ENCODE measurements at regions not wholly inside any gene's neighbourhood (a gene's known extent, or its start where the extent isn't known, plus 50 kb on each side); places are given as distances from the start of the nearest gene placed in this dataset.
"Not testable (repeated sequence)": the region's sequence is repeated elsewhere in the genome, so short reads cannot be mapped to it uniquely, and the experiment has no call there.

DNA sequence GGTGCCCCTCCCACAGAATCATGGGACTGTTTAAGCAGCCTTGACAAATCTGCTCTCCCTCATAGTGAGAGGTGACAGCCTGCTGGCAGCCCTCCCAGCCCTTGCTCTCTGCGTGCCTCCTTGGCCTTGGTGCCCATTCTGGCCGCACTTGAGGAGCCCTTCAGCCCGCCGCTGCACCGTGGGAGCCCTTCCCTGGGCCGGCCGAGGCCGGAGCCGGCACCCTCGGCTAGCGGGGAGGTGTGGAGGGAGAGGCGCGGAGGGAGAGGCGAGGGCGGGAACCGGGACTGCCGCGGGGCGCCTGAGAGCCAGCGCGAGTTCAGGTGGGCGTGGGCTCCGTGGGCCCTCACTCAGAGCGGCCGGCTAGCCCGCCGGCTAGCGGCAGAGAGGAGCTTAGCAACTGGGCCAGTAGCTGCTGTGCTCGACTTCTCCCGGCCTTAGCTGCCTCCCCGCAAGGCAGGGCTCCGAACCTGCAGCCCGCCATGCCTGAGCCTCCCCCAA lies 125.9 kb upstream of the MYO10 start:
- DNase-seq (ENCODE audit: insufficient read length, low spot score) (no peak), FAIRE-seq (no peak)
- TF ChIP-seq, protein P1, sequence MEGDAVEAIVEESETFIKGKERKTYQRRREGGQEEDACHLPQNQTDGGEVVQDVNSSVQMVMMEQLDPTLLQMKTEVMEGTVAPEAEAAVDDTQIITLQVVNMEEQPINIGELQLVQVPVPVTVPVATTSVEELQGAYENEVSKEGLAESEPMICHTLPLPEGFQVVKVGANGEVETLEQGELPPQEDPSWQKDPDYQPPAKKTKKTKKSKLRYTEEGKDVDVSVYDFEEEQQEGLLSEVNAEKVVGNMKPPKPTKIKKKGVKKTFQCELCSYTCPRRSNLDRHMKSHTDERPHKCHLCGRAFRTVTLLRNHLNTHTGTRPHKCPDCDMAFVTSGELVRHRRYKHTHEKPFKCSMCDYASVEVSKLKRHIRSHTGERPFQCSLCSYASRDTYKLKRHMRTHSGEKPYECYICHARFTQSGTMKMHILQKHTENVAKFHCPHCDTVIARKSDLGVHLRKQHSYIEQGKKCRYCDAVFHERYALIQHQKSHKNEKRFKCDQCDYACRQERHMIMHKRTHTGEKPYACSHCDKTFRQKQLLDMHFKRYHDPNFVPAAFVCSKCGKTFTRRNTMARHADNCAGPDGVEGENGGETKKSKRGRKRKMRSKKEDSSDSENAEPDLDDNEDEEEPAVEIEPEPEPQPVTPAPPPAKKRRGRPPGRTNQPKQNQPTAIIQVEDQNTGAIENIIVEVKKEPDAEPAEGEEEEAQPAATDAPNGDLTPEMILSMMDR (IDR thresholded peaks at IDR 0.05; ENCODE audit: insufficient read depth, missing control alignments): no peak

- FAIRE-seq; DNase-seq (ENCODE audit: insufficient read length, low spot score): not testable (repeated sequence)
Observed at GRCh38 chr5:17062741-17063140, 126.7 kb upstream of the MYO10 start.

GRCh38 chr5:17064241-17064640 lies 128.2 kb upstream of the MYO10 start:
- TF ChIP-seq, protein P1 (IDR thresholded peaks at IDR 0.05; ENCODE audit: insufficient read depth, missing control alignments): no peak
- no peak for FAIRE-seq
- no peak for DNase-seq (ENCODE audit: insufficient read length, low spot score)

GRCh38 chr5:17065458-17065857 lies 129.4 kb upstream of the MYO10 start:
- TF ChIP-seq, protein P1 (IDR thresholded peaks at IDR 0.05; ENCODE audit: insufficient read depth, missing control alignments): no peak
- DNase-seq (ENCODE audit: insufficient read length, low spot score) (no peak), FAIRE-seq (no peak)

DNA sequence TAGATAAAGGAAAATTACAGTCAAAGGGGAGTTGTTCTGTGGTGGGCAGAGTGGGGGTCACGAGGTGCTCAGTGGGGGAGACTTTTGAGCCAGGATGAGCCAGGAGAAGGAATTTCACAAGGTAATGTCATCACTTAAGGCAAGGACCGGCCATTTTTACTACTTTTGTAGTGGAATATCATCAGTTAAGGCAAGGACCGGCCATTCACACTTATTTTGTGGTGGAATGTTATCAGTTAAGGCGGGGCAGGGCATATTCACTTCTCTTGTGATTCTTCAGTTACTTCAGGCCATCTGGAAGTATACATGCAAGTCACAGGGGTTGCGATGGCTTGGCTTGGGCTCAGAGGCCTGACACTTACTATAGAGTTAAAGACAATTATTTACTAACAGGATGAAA lies 129.9 kb upstream of the MYO10 start:
- not testable (repeated sequence) for DNase-seq (ENCODE audit: insufficient read length, low spot score); FAIRE-seq

DNA sequence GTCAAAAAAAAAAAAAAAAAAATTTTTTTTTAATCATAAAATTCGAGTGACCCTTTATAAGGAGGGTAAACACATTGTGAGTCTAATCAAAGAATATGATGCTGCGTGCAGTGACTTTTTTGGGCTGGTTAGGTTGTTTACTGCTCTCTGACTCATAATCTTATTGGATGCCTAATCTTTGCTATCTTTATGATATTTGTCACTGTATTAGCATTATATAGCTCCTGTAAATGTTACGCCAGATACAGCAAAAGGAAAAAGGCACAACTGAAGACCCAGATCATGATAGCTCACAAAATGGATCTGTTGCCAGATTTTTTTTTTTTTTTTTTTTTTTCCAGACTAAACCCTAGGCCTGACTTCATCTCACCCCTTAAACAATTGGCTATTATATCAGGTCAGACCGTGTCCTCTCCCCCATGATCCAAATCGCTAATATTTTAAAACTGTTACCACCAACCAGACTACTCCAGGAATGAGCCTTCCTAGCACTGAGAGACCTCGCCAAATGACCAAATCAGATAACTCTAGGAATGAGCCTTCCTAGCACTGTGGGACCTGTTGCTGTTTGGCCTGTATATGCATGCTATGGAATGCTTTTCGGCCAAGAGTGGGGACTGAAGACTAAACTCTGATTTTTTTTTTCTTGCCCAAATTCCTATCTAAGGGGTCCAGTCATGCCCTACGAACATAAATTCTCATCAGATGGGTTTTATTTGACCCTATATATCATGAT lies 131.7 kb upstream of the MYO10 start:
- no peak for FAIRE-seq
- no peak for DNase-seq (ENCODE audit: insufficient read length, low spot score)
- TF ChIP-seq, protein P1 (IDR thresholded peaks at IDR 0.05; ENCODE audit: insufficient read depth, missing control alignments): no peak

DNA sequence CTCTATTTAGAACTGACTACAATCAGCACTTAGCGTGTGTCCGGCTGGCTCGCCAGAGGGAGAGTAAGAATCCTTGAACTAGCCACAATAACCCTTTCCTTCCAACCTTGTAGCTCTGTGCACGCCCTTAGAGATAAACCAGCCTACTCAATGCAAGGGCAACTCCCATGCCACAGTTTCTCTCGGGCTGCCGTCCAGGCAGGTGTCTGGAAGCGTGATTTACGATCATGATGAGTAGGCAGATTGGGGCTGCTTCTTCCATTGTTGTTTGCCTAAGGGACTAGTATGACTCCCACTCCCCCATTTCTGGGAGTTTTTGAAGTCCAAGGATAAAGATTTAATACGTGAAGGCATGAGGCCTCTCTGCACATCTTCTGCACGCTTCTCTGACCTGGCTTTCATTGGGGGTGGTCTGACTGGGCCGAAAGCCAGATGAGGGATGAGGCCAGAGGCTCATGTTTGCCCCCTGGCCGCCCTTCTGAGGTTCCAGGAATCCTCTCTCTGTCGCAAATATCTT lies 134.0 kb upstream of the MYO10 start:
- TF ChIP-seq, protein P1 (IDR thresholded peaks at IDR 0.05; ENCODE audit: insufficient read depth, missing control alignments): no peak
- DNase-seq (ENCODE audit: insufficient read length, low spot score) (no peak), FAIRE-seq (no peak)

GRCh38 chr5:17070647-17071046 lies 134.6 kb upstream of the MYO10 start:
- DNase-seq (ENCODE audit: insufficient read length, low spot score): no peak
- TF ChIP-seq, protein P1 (IDR thresholded peaks at IDR 0.05; ENCODE audit: insufficient read depth, missing control alignments): no peak
- FAIRE-seq: no peak

Measured in D721Med (cell line).